Thymus (tissue), 11 donors: ENCODE measurements at regions not wholly inside any gene's neighbourhood (a gene's known extent, or its start where the extent isn't known, plus 50 kb on each side); places are given as distances from the start of the nearest gene placed in this dataset.
"Not testable (repeated sequence)": the region's sequence is repeated elsewhere in the genome, so short reads cannot be mapped to it uniquely, and the experiment has no call there.

Experiments used
- DNase-seq, 9 donors: peaks; one replicate each; pipeline ENCODE4 v3.0.0-alpha.2; 2013; ENCODE audit warnings: low spot score in 9 of 9, low read depth in 6 of 9, missing footprints in 1 of 9
- H3K27ac ChIP-seq, 2 donors: one replicate each; pipeline ENCODE4 v1.5.1; 2013; ENCODE audit warnings: control low read depth in 1 of 2, low read depth in 1 of 2, low read length in 1 of 2, mild to moderate bottlenecking in 1 of 2, moderate library complexity in 1 of 2
- H3K27me3 ChIP-seq, 2 donors: one replicate each; pipeline ENCODE4 v1.5.1; 2013; ENCODE audit warnings: low read length in 1 of 2; ENCODE audit not compliant: control insufficient read depth in 2 of 2, insufficient read depth in 1 of 2
- H3K36me3 ChIP-seq, 2 donors: one replicate each; pipeline ENCODE4 v1.5.1; 2013; ENCODE audit warnings: low read length in 1 of 2, mild to moderate bottlenecking in 1 of 2, moderate library complexity in 1 of 2; ENCODE audit not compliant: control insufficient read depth in 2 of 2, insufficient read depth in 2 of 2
- H3K4me1 ChIP-seq, 2 donors: one replicate each; pipeline ENCODE4 v1.5.1; 2013; ENCODE audit warnings: low read length in 2 of 2; ENCODE audit not compliant: control insufficient read depth in 2 of 2, insufficient read depth in 2 of 2
- H3K4me3 ChIP-seq, 2 donors: one replicate each; pipeline ENCODE4 v1.5.1; 2013; ENCODE audit warnings: low read length in 2 of 2, control low read depth in 1 of 2, mild to moderate bottlenecking in 1 of 2
- H3K9me3 ChIP-seq, 2 donors: one replicate each; pipeline ENCODE4 v1.5.1; 2013; ENCODE audit warnings: low read length in 1 of 2, mild to moderate bottlenecking in 1 of 2; ENCODE audit not compliant: control insufficient read depth in 2 of 2, insufficient read depth in 1 of 2
- WGBS: extraction: QIAGEN DNeasy Blood & Tissue Kit; methylation state at CpG from one replicate; pipeline ENCODE4 v1.1.7; 2013; 5-methylcytosine and 5-hydroxymethylcytosine counted together
- donor health status: healthy.

DNA sequence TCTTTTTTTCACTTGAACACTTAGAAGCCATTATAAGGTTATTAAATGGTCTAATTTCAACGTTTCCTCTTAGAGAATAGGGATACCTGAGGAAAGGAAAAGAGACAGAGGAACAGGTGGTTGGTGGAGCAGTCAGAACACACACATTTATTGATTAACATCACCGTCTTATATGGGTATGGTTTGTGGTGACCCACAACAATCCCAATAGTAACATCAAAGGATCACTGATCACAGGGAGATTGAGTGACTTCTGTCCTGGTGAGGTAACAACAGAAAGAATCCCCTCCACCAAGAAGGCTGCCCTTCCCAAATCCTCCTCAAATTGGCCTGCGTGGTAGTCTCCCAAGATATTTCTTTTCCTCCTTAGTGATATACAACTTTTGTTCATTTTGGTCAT lies 474.0 kb downstream of the PLPP3 start:
- Histone ChIP-seq H3K36me3 (no peaks in the 10 kb centered on the region), H3K9me3 (peaks cover 0 to 8% of the 10 kb centered on the region in 2 donors), H3K27me3 (no peaks in the 10 kb centered on the region), H3K4me1 (peaks cover 15 to 26% of the 10 kb centered on the region in 2 donors), H3K27ac (peak overlapping the region in 1 of 2 donors; percentile 97), H3K4me3 (no peak overlapping the region)
- DNase-seq = no peak
- WGBS = 60% methylated on average over 3 of the region's 3 CpGs

DNA sequence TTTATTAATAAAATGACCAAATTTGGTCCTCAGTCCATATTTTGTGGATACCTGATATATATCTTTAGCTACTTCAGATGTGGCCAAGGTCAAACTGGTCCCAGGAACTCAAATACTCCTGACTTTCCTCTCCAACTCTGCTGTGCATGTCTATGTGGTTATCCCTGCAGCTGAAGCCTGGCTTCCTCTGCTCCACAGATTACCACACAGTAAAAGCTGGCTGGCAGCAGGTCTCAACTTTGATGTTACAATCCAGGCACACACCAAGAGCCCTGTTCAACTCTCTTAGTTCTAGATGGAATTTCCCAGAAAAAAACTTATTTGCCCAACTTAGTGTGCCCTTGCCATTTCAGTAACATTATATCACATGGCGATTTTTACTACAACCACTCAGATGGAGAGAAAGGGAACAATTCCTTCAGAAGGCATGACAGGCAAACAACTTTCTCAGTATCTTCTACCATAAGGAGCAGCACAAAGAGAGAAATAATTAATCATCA lies 479.5 kb downstream of the PLPP3 start:
- peak in 1 of 9 donors; percentile 25 for DNase-seq
- Histone ChIP-seq H3K27ac (no peak overlapping the region), H3K4me1 (peaks cover 8 to 20% of the 10 kb centered on the region in 2 donors), H3K27me3 (no peaks in the 10 kb centered on the region), H3K9me3 (peaks cover 0 to 3% of the 10 kb centered on the region in 2 donors), H3K4me3 (no peak overlapping the region), H3K36me3 (no peaks in the 10 kb centered on the region)
- 98% methylated on average over 1 of the region's 1 CpG for WGBS

DNA sequence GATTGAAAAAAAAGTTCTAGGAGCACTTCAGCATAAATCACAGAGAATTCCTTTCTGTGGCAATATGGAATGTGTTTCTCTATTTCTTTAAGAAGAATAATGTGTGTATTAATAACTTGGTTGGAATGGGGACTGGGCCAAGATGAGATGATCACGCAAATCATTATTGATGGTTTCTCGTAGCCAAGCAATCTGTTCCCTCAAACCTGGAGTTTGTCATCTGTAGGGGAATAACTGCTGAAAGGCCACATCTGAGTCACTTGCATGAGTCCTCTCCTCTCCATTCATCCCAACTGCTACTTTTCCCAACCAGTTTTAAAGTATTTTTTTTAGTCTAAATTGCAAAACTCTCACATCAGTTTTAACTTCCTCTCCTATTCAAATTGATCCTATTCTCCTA lies 480.4 kb downstream of the PLPP3 start:
- no peak for DNase-seq
- Histone ChIP-seq H3K4me1 (peaks cover 8 to 21% of the 10 kb centered on the region in 2 donors), H3K36me3 (no peaks in the 10 kb centered on the region), H3K27ac (no peak overlapping the region), H3K27me3 (no peaks in the 10 kb centered on the region), H3K4me3 (no peak overlapping the region), H3K9me3 (no peaks in the 10 kb centered on the region)
- 98% methylated on average over 2 of the region's 2 CpGs for WGBS

DNA sequence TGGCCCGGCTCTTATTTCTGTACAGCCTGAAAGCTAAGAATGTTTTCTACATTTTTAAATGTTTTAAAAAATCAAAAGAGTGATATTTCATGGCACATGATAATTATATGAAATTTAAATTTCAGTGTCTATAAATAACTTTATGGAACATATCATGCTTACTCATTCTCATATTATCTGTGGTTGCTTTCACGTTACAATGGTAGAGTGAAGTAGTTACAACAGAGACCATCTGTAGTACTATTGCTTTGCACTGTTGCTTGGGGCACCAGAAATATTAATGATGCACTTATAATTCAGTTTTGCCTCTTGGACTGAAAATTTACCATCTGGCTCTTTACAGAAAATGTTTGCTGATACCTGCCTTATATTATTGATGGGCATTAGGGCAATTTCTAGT lies 481.6 kb downstream of the PLPP3 start:
- no peak for DNase-seq
- Histone ChIP-seq H3K36me3 (no peaks in the 10 kb centered on the region), H3K4me3 (no peak overlapping the region), H3K27ac (no peak overlapping the region), H3K9me3 (no peaks in the 10 kb centered on the region), H3K27me3 (no peaks in the 10 kb centered on the region), H3K4me1 (peaks cover 11 to 30% of the 10 kb centered on the region in 2 donors)
- 96% methylated on average over 2 of the region's 2 CpGs for WGBS

DNA sequence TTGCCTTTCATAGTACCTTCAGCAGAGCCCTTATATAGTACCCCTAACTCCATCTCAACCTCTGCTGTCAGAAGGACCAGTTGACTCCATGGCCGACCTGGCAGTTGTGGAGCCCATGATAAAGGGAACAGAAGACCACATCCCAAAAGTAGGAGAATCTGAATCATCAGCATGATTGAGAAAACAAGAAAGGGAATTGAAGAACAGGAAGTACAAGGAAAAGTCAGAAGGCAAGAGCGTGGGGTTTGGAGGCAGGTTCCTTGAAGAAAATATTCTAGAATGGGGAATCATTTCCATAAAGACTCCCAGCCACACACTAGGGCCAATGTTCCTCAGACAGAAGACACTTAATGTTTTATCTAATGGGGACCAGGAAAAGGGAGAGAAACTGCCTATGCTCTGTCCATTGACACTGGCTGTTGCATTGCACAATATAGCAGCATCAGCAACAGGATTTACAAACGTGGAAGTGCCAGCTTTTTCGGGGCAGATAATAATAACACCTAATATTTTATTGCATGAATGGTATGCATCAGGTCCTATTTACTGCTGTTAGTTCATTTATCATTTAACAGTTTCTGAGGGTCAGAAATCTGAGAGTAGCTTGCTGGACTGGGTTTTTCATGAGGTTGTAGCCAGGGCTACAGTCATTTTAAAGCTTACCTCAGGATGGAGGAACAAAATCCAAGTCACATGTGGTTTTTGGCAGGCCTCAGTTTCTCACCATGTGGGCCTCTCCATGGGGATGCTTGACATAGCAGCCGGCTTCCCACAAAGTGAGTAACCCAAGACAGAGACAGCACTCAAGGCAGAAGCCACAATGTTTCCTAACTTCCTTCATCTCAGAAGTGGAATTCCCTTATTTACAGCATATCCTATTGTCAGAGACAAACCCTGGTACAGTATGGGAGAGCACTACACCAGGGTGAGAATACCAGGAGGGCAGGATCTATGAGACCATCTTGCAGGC lies 483.4 kb downstream of the PLPP3 start:
- H3K4me1 ChIP-seq = peaks cover 11 to 30% of the 10 kb centered on the region in 2 donors
- no peaks in the 10 kb centered on the region for H3K27me3 ChIP-seq
- 93% methylated on average over 5 of the region's 5 CpGs for WGBS
- H3K27ac ChIP-seq = no peak overlapping the region
- H3K36me3 ChIP-seq = no peaks in the 10 kb centered on the region
- no peak overlapping the region for H3K4me3 ChIP-seq
- DNase-seq = no peak
- H3K9me3 ChIP-seq = no peaks in the 10 kb centered on the region

DNA sequence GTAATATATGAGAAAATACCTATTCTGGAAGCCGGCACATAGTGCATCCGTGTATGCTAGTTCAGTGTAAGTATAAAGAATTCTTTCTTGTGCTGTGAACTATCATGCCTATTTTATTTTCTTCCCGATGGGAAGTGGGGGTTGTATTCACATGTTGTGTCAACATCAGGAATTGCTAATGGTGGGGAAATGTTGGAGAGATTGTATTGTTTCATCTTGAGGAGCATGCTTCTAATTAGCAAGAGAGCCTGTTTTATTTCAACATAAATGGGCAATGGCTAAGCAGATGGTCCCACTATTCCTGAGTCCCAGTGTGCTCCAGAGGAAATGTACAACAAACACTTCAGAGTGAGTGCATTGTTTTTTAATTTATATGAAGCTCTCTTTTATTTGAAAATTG lies 485.2 kb downstream of the PLPP3 start:
- H3K9me3 ChIP-seq = no peaks in the 10 kb centered on the region

DNA sequence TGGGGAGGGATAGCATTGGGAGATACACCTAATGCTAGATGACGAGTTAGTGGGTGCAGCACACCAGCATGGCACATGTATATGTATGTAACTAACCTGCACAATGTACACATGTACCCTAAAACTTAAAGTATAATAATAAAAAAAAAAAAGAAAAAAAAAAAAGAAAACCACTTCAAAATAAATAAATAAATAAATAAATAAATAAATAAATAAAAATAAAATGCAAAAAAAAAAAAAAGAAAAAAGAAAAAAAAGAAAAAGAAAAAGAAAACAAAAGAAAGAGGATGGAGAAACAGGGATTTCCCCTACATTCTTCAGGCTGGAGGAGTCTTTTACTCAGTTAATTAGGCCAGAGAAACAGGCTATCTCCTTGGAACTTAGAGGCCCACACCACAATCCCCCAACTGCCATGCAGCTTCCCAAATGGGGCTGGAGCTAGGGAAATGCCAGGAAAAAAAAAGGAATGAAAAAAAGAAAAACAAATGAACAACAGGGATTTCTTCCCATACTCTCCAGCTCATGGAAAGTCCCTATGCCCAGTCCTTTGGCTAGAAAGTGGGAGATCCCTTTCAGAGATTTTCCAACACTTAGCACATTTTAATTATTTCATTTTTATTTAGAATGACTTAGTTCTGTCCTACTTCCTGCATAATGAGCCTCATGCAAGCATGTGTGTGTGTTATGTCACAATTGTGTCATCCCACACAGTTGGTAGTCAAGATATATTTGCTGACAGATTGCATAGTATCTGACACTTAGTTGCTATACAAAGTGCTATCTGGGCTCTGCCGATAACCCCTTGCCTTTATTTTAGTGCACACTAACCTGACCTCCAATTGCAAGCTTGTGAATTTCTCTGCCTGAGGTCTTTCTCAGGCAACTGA lies 486.4 kb downstream of the PLPP3 start:
- Histone ChIP-seq H3K9me3 (no peaks in the 10 kb centered on the region), H3K36me3 (no peaks in the 10 kb centered on the region), H3K27me3 (no peaks in the 10 kb centered on the region), H3K27ac (peak overlapping the region in 1 of 2 donors; percentile 81), H3K4me1 (peaks cover 11 to 26% of the 10 kb centered on the region in 2 donors), H3K4me3 (no peak overlapping the region)
- 94% methylated on average over 2 of the region's 2 CpGs for WGBS
- peak in 4 of 9 donors; percentile 17 to 62 (median 33) for DNase-seq

More for the DNA sequence above, 485.2 kb downstream of the PLPP3 start:
- WGBS = 86% methylated on average over 3 of the region's 3 CpGs
- H3K4me3 ChIP-seq = no peak overlapping the region
- H3K27me3 ChIP-seq = no peaks in the 10 kb centered on the region
- H3K27ac ChIP-seq = no peak overlapping the region
- no peak for DNase-seq
- no peaks in the 10 kb centered on the region for H3K36me3 ChIP-seq
- peaks cover 11 to 26% of the 10 kb centered on the region in 2 donors for H3K4me1 ChIP-seq

DNA sequence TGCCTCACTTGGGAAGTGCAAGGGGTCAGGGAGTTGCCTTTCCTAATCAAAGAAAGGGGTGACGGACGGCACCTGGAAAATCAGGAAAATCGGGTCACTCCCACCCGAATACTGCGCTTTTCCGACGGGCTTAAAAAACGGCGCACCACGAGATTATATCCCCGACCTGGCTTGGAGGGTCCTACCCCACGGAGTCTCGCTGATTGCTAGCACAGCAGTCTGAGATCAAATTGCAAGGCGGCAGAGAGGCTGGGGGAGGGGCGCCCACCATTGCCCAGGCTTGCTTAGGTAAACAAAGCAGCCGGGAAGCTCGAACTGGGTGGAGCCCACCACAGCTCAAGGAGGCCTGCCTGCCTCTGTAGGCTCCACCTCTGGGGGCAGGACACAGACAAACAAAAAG lies 489.5 kb downstream of the PLPP3 start:
- H3K4me3 ChIP-seq, H3K36me3 ChIP-seq, H3K27me3 ChIP-seq, H3K9me3 ChIP-seq, H3K27ac ChIP-seq, DNase-seq: not testable (repeated sequence)
- peaks cover 4 to 10% of the 10 kb centered on the region in 2 donors for H3K4me1 ChIP-seq
- WGBS = 92% methylated on average over 17 of the region's 17 CpGs
